CD8-positive, alpha-beta memory T cell (primary cell): ENCODE measurements at regions not wholly inside any gene's neighbourhood (a gene's known extent, or its start where the extent isn't known, plus 50 kb on each side); places are given as distances from the start of the nearest gene placed in this dataset.

Experiments
- CTCF ChIA-PET: fragments of 350-600 bp; sonication (Branson Sonifier 250); formaldehyde crosslinking; loops from one replicate; lab custom pipeline; 2021; ENCODE audit warnings: antibody characterized with exemption; lab: Charles Lee
- POLR2A ChIA-PET: fragments of 350-600 bp; sonication (Branson Sonifier 250); formaldehyde crosslinking; loops from one replicate; lab custom pipeline; 2021; ENCODE audit warnings: antibody characterized with exemption; lab: Charles Lee
- DNase-seq, 5 donors: peaks; one replicate each; pipeline versions ENCODE4 v3.0.0 to v3.0.0-alpha.2; 2020 to 2022; ENCODE audit warnings: mixed read lengths in 1 of 5
- H3K27ac ChIP-seq: one replicate; pipeline ENCODE4 v1.7.0; 2013; ENCODE audit warnings: low read depth, mild to moderate bottlenecking, low read length, moderate library complexity
- H3K27me3 ChIP-seq: 2 replicates; pipeline ENCODE4 v1.7.0; 2013; ENCODE audit warnings: low read length, mild to moderate bottlenecking; ENCODE audit not compliant: insufficient read depth, poor library complexity, severe bottlenecking
- H3K36me3 ChIP-seq: 2 replicates; pipeline ENCODE4 v1.7.0; 2013; ENCODE audit warnings: mild to moderate bottlenecking, low read length, moderate library complexity; ENCODE audit not compliant: insufficient read depth
- H3K4me1 ChIP-seq: 2 replicates; pipeline ENCODE4 v1.7.0; 2013; ENCODE audit warnings: mild to moderate bottlenecking, low read length, moderate library complexity; ENCODE audit not compliant: insufficient read depth
- H3K4me3 ChIP-seq: 2 replicates; pipeline ENCODE4 v1.7.0; 2013; ENCODE audit warnings: mild to moderate bottlenecking, low read length
- H3K9me3 ChIP-seq: 2 replicates; pipeline ENCODE4 v1.7.0; 2013; ENCODE audit warnings: mild to moderate bottlenecking, low read length
- H3K27ac Mint-ChIP-seq, 8 donors: one replicate each; pipeline ENCODE4 v1.8.0; 2020 to 2021; ENCODE audit warnings: mixed read lengths in 8 of 8, mild to moderate bottlenecking in 6 of 8, inconsistent platforms in 3 of 8, moderate library complexity in 3 of 8
- H3K27me3 Mint-ChIP-seq, 2 donors: one replicate each; pipeline ENCODE4 v1.8.0; 2020 to 2021; ENCODE audit warnings: mixed read lengths in 2 of 2, mild to moderate bottlenecking in 1 of 2, moderate library complexity in 1 of 2
- H3K36me3 Mint-ChIP-seq, 3 donors: one replicate each; pipeline ENCODE4 v1.8.0; 2020 to 2021; ENCODE audit warnings: mixed read lengths in 3 of 3, inconsistent platforms in 1 of 3, mild to moderate bottlenecking in 1 of 3
- H3K4me1 Mint-ChIP-seq, 3 donors: one replicate each; pipeline ENCODE4 v1.8.0; 2020 to 2021; ENCODE audit warnings: mixed read lengths in 3 of 3, inconsistent platforms in 1 of 3, mild to moderate bottlenecking in 1 of 3
- H3K4me3 Mint-ChIP-seq, 7 donors: one replicate each; pipeline ENCODE4 v1.8.0; 2020 to 2021; ENCODE audit warnings: mixed read lengths in 7 of 7, mild to moderate bottlenecking in 6 of 7, moderate library complexity in 4 of 7, inconsistent platforms in 2 of 7
- H3K9me3 Mint-ChIP-seq, 5 donors: one replicate each; pipeline ENCODE4 v1.8.0; 2020 to 2022; ENCODE audit warnings: mixed read lengths in 5 of 5, mild to moderate bottlenecking in 3 of 5, moderate library complexity in 2 of 5, inconsistent platforms in 1 of 5

DNA sequence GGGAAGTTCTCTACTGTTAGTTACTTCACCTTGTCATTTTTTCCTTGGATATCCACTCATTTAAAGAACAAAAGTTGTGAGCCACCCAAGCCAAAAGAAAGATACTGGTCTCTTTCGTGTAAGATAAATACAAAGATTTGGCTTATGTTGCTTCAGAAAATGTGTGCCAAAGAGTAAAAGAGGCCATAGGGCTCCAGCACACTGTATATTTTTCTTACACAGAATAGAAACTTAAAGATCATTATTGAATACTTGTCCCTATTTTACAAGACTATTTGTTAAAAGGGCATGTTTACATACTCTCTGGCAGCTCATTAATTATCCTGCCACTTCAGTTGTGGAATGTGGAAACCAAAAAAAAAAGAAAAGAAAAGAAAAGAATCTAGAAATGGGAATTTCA is 284.2 kb upstream of the LRRC7 start:
- H3K4me3 Mint-ChIP-seq, result no peak overlapping the region
- no peak overlapping the region for H3K4me3 ChIP-seq
- H3K27me3 Mint-ChIP-seq, result no peaks in the 10 kb centered on the region
- no peak overlapping the region for H3K27ac Mint-ChIP-seq
- H3K9me3 Mint-ChIP-seq, result peaks cover 3 to 20% (median 4%) of the 10 kb centered on the region in 5 donors
- no peaks in the 10 kb centered on the region for H3K27me3 ChIP-seq
- H3K36me3 ChIP-seq, result no peaks in the 10 kb centered on the region
- no peaks in the 10 kb centered on the region for H3K4me1 ChIP-seq
- ChIA-PET CTCF (no interaction called here), POLR2A (no interaction called here)
- H3K9me3 ChIP-seq, result no peaks in the 10 kb centered on the region
- no peak for DNase-seq
- H3K4me1 Mint-ChIP-seq, result no peaks in the 10 kb centered on the region
- no peak overlapping the region for H3K27ac ChIP-seq
- H3K36me3 Mint-ChIP-seq, result no peaks in the 10 kb centered on the region

DNA sequence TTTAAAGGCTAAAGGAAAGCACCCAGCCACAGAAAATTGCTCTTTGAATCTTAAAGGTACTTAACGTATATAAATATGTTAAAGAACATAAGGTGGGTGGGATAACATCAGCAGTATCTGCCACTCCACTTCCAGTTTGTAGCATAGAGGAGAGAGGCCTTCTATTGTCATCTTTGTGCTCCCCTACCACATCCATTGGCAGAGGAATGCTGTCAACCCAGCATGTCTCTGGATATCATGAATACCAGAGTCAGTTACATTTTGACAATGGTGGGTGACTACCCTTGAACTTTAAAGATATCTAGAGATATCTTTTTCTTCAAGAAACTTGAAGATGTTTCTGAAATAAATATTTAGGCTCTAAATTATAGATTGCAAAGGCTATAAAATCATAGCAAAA is 283.2 kb upstream of the LRRC7 start:
- Histone ChIP-seq H3K4me1 (no peaks in the 10 kb centered on the region), H3K36me3 (no peaks in the 10 kb centered on the region), H3K4me3 (no peak overlapping the region), H3K9me3 (no peaks in the 10 kb centered on the region), H3K27ac (no peak overlapping the region), H3K27me3 (no peaks in the 10 kb centered on the region)
- Mint-ChIP-seq H3K27me3 (no peaks in the 10 kb centered on the region), H3K27ac (no peak overlapping the region), H3K4me3 (no peak overlapping the region), H3K9me3 (peaks cover 0 to 22% (median 4%) of the 10 kb centered on the region in 5 donors), H3K4me1 (no peaks in the 10 kb centered on the region), H3K36me3 (no peaks in the 10 kb centered on the region)
- CTCF ChIA-PET, result no interaction called here
- DNase-seq, result no peak
- POLR2A ChIA-PET, result no interaction called here

DNA sequence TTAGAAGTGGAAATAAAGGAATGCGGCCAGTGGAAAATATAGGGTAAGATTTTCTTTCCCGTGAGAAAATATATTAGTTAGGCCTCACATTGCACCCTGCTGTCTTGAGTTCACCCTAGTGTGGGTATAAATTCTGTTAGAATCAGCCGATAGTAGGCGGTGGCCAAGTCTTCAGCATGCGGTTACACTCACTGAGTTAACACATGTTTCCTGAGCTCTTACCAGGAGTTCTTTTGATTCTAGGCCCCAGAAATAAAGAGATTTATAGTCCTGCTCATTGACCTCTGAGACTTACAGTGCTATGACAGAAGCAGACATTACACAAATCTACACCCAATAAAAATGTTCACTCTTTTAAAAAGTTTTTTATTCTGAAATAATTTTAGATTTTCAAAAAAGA is 279.3 kb upstream of the LRRC7 start:
- Histone ChIP-seq H3K9me3 (no peaks in the 10 kb centered on the region), H3K36me3 (no peaks in the 10 kb centered on the region), H3K27me3 (no peaks in the 10 kb centered on the region), H3K4me3 (no peak overlapping the region), H3K27ac (no peak overlapping the region), H3K4me1 (no peaks in the 10 kb centered on the region)
- POLR2A ChIA-PET, result no interaction called here
- H3K27ac Mint-ChIP-seq, result no peak overlapping the region
- no peak for DNase-seq
- H3K4me3 Mint-ChIP-seq, result no peak overlapping the region
- H3K4me1 Mint-ChIP-seq, result no peaks in the 10 kb centered on the region
- H3K27me3 Mint-ChIP-seq, result no peaks in the 10 kb centered on the region
- CTCF ChIA-PET, result no interaction called here
- H3K9me3 Mint-ChIP-seq, result peaks cover 5 to 23% (median 8%) of the 10 kb centered on the region in 5 donors
- H3K36me3 Mint-ChIP-seq, result no peaks in the 10 kb centered on the region

DNA sequence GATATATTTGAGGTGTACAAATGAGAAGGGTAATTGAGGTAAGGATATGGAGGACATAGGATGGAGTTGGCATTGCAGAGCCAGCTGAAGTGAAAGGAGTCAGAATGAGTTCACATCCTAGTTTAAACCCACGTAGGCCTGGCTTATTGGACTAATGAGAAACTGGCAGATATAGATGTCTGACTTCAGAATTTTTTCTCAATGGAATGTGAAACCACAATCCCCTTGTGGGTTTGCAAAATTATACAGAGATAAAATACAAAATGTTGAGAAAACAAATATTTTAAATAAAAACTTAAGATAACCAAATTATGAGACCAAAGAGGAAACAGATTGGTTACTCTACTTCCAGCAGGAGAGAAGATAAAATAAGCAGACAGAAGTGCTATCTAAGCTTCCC is 277.4 kb upstream of the LRRC7 start:
- CTCF ChIA-PET, result no interaction called here
- no peaks in the 10 kb centered on the region for H3K36me3 Mint-ChIP-seq
- H3K27ac Mint-ChIP-seq, result no peak overlapping the region

DNA sequence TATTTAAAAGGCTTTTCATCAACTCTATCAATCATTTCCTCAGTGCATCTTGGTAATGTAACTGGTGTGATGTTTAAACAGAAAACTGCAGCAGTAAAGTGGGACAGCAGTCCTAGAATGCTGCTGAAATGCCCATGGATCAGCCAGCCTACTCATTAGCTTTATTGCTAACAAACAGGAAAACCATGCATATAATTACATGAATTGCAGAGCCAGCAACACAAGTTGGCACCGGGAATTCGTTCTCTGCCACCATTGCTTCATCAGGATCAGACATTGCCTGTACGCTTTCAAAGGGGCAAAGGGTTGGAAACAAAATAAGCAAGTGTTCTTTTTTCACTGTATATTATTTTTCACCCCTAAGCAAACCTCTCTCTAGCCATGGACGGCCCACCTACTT is 276.2 kb upstream of the LRRC7 start:
- no peaks in the 10 kb centered on the region for H3K9me3 ChIP-seq
- H3K27ac ChIP-seq, result no peak overlapping the region
- no peak overlapping the region for H3K4me3 Mint-ChIP-seq
- no peaks in the 10 kb centered on the region for H3K36me3 Mint-ChIP-seq
- no peak for DNase-seq
- H3K4me1 ChIP-seq, result no peaks in the 10 kb centered on the region
- H3K36me3 ChIP-seq, result no peaks in the 10 kb centered on the region
- H3K27me3 Mint-ChIP-seq, result peaks cover 0 to 2% of the 10 kb centered on the region in 2 donors
- peaks cover 4 to 18% (median 8%) of the 10 kb centered on the region in 5 donors for H3K9me3 Mint-ChIP-seq
- no peak overlapping the region for H3K27ac Mint-ChIP-seq
- no peaks in the 10 kb centered on the region for H3K27me3 ChIP-seq
- H3K4me3 ChIP-seq, result no peak overlapping the region
- H3K4me1 Mint-ChIP-seq, result no peaks in the 10 kb centered on the region
- CTCF ChIA-PET, result no interaction called here
- POLR2A ChIA-PET, result no interaction called here

More for the DNA sequence above, 277.4 kb upstream of the LRRC7 start:
- no peak for DNase-seq
- H3K9me3 Mint-ChIP-seq, result peaks cover 4 to 19% (median 8%) of the 10 kb centered on the region in 5 donors
- H3K27me3 Mint-ChIP-seq, result peaks cover 0 to 2% of the 10 kb centered on the region in 2 donors
- H3K4me1 Mint-ChIP-seq, result no peaks in the 10 kb centered on the region
- Histone ChIP-seq H3K9me3 (no peaks in the 10 kb centered on the region), H3K36me3 (no peaks in the 10 kb centered on the region), H3K27ac (no peak overlapping the region), H3K4me1 (no peaks in the 10 kb centered on the region), H3K4me3 (no peak overlapping the region), H3K27me3 (no peaks in the 10 kb centered on the region)
- POLR2A ChIA-PET, result no interaction called here
- H3K4me3 Mint-ChIP-seq, result no peak overlapping the region

DNA sequence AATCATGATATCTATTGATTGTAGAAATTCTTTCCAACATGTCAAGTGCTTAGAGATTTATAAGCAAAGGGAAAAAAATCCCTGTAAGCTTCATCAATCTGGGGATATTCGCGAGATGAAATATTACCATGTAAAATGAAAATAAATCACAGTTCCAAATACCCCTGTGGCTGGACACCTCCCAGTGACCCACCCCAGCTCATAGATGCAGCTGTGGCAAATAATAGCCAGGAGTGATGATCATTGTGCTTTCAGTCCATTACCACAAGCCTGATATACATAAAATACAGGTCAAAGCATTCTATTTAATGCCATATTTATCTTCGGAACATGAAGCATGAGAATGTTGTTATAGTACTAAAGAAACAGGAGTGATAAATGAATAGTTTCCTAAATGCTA is 274.9 kb upstream of the LRRC7 start:
- H3K27ac ChIP-seq, result no peak overlapping the region
- no peaks in the 10 kb centered on the region for H3K4me1 ChIP-seq
- ChIA-PET POLR2A (no interaction called here), CTCF (no interaction called here)
- peaks cover 3 to 18% (median 8%) of the 10 kb centered on the region in 5 donors for H3K9me3 Mint-ChIP-seq
- H3K4me3 ChIP-seq, result no peak overlapping the region
- no peaks in the 10 kb centered on the region for H3K27me3 ChIP-seq
- no peak overlapping the region for H3K4me3 Mint-ChIP-seq
- no peaks in the 10 kb centered on the region for H3K4me1 Mint-ChIP-seq
- H3K27ac Mint-ChIP-seq, result no peak overlapping the region
- H3K27me3 Mint-ChIP-seq, result peaks cover 0 to 2% of the 10 kb centered on the region in 2 donors
- no peaks in the 10 kb centered on the region for H3K9me3 ChIP-seq
- no peaks in the 10 kb centered on the region for H3K36me3 ChIP-seq
- DNase-seq, result no peak
- no peaks in the 10 kb centered on the region for H3K36me3 Mint-ChIP-seq

DNA sequence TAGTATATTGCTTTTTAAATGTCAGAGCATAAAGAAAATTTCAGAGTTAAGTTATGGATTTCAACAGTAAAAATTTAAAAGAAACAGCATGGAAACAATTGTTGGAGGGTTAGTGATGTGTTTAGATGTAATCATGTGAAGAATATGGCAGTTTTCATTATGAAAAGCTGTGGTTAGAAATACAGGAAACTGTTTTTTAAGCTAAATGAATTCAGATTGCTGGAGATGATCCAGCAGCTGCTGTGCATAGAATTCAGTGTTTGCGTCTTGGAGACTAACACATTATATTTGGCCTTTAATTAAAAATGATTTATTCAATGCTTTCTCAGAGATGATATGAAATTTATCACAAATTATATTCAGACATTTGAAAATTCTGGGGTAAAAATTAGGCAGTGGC is 273.6 kb upstream of the LRRC7 start:
- no peak overlapping the region for H3K4me3 ChIP-seq
- ChIA-PET POLR2A (no interaction called here), CTCF (no interaction called here)
- no peak for DNase-seq
- Mint-ChIP-seq H3K27me3 (peaks cover 0 to 2% of the 10 kb centered on the region in 2 donors), H3K9me3 (peaks cover 3 to 15% (median 8%) of the 10 kb centered on the region in 5 donors), H3K4me3 (no peak overlapping the region), H3K36me3 (no peaks in the 10 kb centered on the region), H3K4me1 (no peaks in the 10 kb centered on the region), H3K27ac (no peak overlapping the region)
- H3K27me3 ChIP-seq, result no peaks in the 10 kb centered on the region
- H3K36me3 ChIP-seq, result no peaks in the 10 kb centered on the region
- H3K9me3 ChIP-seq, result no peaks in the 10 kb centered on the region
- H3K27ac ChIP-seq, result no peak overlapping the region
- no peaks in the 10 kb centered on the region for H3K4me1 ChIP-seq

DNA sequence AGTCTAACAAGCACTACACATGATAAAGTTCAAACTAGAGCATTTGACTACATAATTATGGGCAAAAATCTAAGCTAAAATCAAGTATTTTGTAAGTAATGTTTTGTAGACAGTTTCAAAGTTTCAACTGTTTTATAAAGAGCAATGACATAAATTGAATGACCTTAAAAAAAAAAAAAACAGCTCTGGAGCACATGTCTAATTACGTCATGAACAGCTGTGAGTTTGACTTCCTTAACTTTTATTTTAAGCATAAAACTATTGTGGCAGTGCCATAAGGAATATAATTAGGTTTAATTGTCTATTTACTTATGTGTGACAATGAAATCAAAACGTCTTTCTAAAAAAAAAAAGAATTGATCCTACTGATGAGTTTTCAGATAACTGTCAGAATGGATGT is 272.5 kb upstream of the LRRC7 start:
- Histone ChIP-seq H3K36me3 (no peaks in the 10 kb centered on the region), H3K4me1 (no peaks in the 10 kb centered on the region), H3K27ac (no peak overlapping the region), H3K9me3 (no peaks in the 10 kb centered on the region), H3K4me3 (no peak overlapping the region), H3K27me3 (no peaks in the 10 kb centered on the region)
- peaks cover 3 to 15% (median 6%) of the 10 kb centered on the region in 5 donors for H3K9me3 Mint-ChIP-seq
- no peaks in the 10 kb centered on the region for H3K36me3 Mint-ChIP-seq
- no peak for DNase-seq
- POLR2A ChIA-PET, result no interaction called here
- H3K4me3 Mint-ChIP-seq, result no peak overlapping the region
- CTCF ChIA-PET, result no interaction called here
- H3K4me1 Mint-ChIP-seq, result no peaks in the 10 kb centered on the region
- H3K27ac Mint-ChIP-seq, result no peak overlapping the region
- H3K27me3 Mint-ChIP-seq, result peaks cover 0 to 2% of the 10 kb centered on the region in 2 donors

DNA sequence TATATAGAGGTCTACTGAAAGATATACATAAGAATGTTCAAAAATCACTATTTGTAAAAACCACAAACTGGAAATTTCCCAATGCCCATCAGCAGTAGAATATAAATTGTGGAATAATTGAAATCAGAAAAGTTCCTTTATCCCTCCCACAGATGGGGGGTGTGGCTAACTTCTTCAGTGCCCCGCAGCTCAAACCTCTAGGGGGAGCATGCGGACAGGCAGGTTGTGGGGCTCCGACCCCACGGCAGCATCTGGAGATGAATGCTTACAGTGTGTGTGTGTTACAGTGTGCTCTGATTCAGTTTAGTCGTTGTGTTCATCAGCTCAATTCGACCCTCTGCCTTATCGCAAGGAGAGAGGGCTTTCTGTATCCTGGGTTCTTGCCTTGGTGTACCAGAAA is 262.1 kb upstream of the LRRC7 start:
- peaks cover 0 to 12% (median 6%) of the 10 kb centered on the region in 5 donors for H3K9me3 Mint-ChIP-seq
- Histone ChIP-seq H3K9me3 (no peaks in the 10 kb centered on the region), H3K4me1 (no peaks in the 10 kb centered on the region), H3K27ac (no peak overlapping the region), H3K27me3 (no peaks in the 10 kb centered on the region), H3K36me3 (no peaks in the 10 kb centered on the region), H3K4me3 (no peak overlapping the region)
- no peaks in the 10 kb centered on the region for H3K4me1 Mint-ChIP-seq
- no peak overlapping the region for H3K4me3 Mint-ChIP-seq
- CTCF ChIA-PET, result no interaction called here
- POLR2A ChIA-PET, result no interaction called here
- no peak for DNase-seq
- H3K27me3 Mint-ChIP-seq, result no peaks in the 10 kb centered on the region
- no peaks in the 10 kb centered on the region for H3K36me3 Mint-ChIP-seq
- no peak overlapping the region for H3K27ac Mint-ChIP-seq
